Chondrocyte (in vitro differentiated cells): ENCODE measurements at regions not wholly inside any gene's neighbourhood (a gene's known extent, or its start where the extent isn't known, plus 50 kb on each side); places are given as distances from the start of the nearest gene placed in this dataset.

Source experiments
- DNase-seq: peaks from one replicate; pipeline ENCODE4 v3.0.0; 2021; ENCODE audit warnings: mixed read lengths, low spot score
- H3K27ac Mint-ChIP-seq: one replicate; pipeline ENCODE4 v1.8.0; 2021; ENCODE audit warnings: mild to moderate bottlenecking, moderate library complexity, mixed read lengths; ENCODE audit not compliant: unreplicated experiment
- H3K27me3 Mint-ChIP-seq: 2 replicates; pipeline ENCODE4 v1.8.0; 2021; ENCODE audit warnings: low read depth, mixed read lengths
- H3K36me3 Mint-ChIP-seq: 2 replicates; pipeline ENCODE4 v1.8.0; 2021; ENCODE audit warnings: low read depth, mixed read lengths
- H3K4me1 Mint-ChIP-seq: 2 replicates; pipeline ENCODE4 v1.8.0; 2021; ENCODE audit warnings: low read depth, mild to moderate bottlenecking, mixed read lengths
- H3K4me3 Mint-ChIP-seq: one replicate; pipeline ENCODE4 v1.8.0; 2021; ENCODE audit warnings: mild to moderate bottlenecking, moderate library complexity, mixed read lengths; ENCODE audit not compliant: unreplicated experiment
- H3K9me3 Mint-ChIP-seq: 2 replicates; pipeline ENCODE4 v1.8.0; 2021; ENCODE audit warnings: low read depth, mixed read lengths
- CTCF ChIP-seq: fragments of 200-600 bp; sonication (generic); IDR thresholded peaks from 2 replicates; pipeline ENCODE4 v1.5.0; 2021; ENCODE audit warnings: antibody characterized with exemption, mild to moderate bottlenecking, moderate library complexity

- Mint-ChIP-seq H3K27ac (no peak overlapping the region), H3K36me3 (no peaks in the 10 kb centered on the region), H3K9me3 (no peaks in the 10 kb centered on the region), H3K27me3 (peaks cover 24% of the 10 kb centered on the region), H3K4me1 (peaks cover 13% of the 10 kb centered on the region), H3K4me3 (no peak overlapping the region)
- no peak for TF ChIP-seq CTCF
- no peak for DNase-seq
Measured at GRCh38 chr2:105646774-105647076, 98.0 kb upstream of the NCK2 start.

- Mint-ChIP-seq H3K27me3 (peaks cover 29% of the 10 kb centered on the region), H3K27ac (no peak overlapping the region), H3K9me3 (no peaks in the 10 kb centered on the region), H3K36me3 (no peaks in the 10 kb centered on the region), H3K4me3 (no peak overlapping the region), H3K4me1 (peaks cover 18% of the 10 kb centered on the region)
- DNase-seq, result no peak
- no peak for TF ChIP-seq CTCF
Measured at GRCh38 chr2:105645938-105646773, 98.6 kb upstream of the NCK2 start.

GRCh38 chr2:105645031-105645937 lies 99.4 kb upstream of the NCK2 start:
- TF ChIP-seq CTCF, result no peak
- peaks cover 29% of the 10 kb centered on the region for H3K27me3 Mint-ChIP-seq
- H3K27ac Mint-ChIP-seq, result no peak overlapping the region
- no peaks in the 10 kb centered on the region for H3K36me3 Mint-ChIP-seq
- DNase-seq, result no peak
- no peak overlapping the region for H3K4me3 Mint-ChIP-seq
- H3K9me3 Mint-ChIP-seq, result peaks cover 2% of the 10 kb centered on the region
- peaks cover 18% of the 10 kb centered on the region for H3K4me1 Mint-ChIP-seq

GRCh38 chr2:105644174-105644980 lies 100.3 kb upstream of the NCK2 start:
- peaks cover 29% of the 10 kb centered on the region for H3K27me3 Mint-ChIP-seq
- peaks cover 2% of the 10 kb centered on the region for H3K9me3 Mint-ChIP-seq
- H3K4me1 Mint-ChIP-seq, result peaks cover 18% of the 10 kb centered on the region
- H3K4me3 Mint-ChIP-seq, result peak overlapping the region; percentile 13
- H3K27ac Mint-ChIP-seq, result no peak overlapping the region
- H3K36me3 Mint-ChIP-seq, result no peaks in the 10 kb centered on the region
- TF ChIP-seq CTCF, result no peak
- DNase-seq, result no peak
